Nucleus accumbens (tissue), 56 donors: ENCODE measurements at regions not wholly inside any gene's neighbourhood (a gene's known extent, or its start where the extent isn't known, plus 50 kb on each side); places are given as distances from the start of the nearest gene placed in this dataset.

Source experiments
- DNase-seq, 56 donors: peaks; one replicate each; lab custom pipeline; 2025; lab: John Stamatoyannopoulos, UW

DNA sequence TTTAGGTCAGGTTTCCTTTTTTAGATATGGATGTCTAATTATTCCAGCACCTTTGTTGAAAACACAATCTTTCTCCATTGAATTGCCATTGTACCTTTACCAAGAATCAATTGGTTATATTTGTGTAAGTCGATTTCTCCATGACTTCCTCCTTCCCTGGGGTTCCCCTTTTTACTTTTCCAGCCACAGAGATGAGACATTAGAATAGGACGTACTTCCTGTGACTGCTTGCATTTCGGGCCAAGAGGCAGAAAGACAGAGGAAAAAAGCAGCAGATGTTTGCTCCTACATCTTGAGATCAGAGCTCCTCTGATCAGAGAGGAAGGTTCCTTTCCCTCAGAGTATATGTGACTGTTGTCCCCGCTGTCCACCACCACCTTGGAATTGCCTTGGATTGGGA, 453.7 kb upstream of the RGS6 start:
- DNase-seq, result no peak

DNA sequence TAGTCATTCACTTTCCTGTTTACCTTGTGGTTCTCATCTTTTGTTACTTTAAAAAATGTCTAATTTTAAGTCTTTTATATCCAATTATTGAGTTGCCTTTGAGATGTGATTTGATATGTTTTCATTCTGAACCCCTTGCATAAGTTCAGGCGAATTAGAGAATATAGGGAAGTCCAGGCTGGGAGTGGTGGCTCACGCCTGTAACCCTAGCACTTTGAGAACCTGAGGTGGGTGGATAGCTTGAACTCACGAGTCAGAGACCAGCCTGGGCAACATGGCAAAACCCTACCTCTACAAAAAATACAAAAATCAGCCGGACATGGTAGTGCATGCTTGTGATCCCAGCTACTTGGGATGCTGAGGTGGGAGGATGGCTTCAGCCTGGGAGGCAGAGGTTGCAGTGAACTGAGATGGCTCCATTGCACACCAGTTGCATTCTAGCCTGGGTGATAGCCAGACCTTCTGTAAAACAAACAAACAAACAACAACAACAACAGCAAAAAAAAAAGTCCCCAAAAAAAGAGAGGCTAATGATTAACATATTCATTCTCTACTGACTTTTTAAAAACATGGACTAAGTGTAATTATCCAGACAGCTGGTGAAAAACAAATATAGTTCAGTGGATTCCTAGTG, 451.1 kb upstream of the RGS6 start:
- no peak for DNase-seq

DNA sequence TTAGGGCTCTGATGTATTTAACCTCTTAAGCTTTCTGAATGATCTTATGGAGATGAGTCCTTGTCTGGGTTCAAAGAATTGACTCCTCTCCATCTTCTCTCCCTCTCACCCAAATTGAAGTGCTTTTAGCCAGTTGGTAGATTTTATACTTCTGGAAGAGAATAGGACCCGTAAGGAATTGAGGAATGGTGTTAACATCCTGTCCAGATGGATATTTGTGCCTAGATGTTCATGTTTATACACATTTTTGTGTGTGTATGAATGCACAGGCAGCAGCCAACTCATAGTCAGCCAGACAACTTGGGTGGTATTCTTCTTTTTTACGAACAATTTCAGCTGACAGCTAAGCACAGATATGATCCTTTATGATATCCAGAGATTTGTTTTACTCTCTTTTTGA, 449.6 kb upstream of the RGS6 start:
- DNase-seq, result no peak

DNA sequence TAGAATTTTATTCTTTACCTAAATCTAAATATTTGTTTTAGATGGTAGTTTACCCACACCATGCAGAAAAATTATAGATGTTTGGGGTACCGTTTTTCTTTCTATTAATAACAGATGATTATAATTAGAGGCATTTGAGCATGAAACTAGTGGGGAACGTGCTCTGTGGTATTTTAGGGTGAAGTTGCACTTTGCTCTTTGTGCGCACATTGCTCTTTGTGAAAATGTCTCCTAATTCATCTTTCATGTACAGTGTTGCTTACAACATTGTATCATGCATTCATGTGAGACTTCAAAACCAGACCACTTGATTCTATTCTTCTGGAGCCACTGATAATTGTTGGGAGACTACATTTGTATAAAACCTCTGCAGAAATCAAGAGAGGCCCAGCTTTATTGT, 449.1 kb upstream of the RGS6 start:
- DNase-seq, result no peak

DNA sequence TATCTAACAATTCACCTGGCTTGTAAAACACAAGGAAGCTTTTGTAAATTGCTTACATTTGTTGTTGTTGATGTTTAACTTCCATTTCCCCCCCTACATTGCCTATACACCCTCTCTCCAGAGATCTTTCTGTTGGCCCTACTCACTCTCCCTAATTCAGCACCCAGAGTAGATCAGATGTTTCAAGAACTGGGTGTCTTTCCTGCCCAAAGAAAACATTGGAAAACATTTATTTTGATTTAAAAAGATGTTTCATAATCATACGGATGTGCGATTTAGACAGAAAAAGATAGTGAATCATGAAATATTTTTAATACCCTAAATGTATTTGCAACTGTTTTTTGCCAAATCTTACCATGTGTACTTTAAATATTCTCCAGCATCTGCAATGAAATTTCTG, 446.4 kb upstream of the RGS6 start:
- no peak for DNase-seq

DNA sequence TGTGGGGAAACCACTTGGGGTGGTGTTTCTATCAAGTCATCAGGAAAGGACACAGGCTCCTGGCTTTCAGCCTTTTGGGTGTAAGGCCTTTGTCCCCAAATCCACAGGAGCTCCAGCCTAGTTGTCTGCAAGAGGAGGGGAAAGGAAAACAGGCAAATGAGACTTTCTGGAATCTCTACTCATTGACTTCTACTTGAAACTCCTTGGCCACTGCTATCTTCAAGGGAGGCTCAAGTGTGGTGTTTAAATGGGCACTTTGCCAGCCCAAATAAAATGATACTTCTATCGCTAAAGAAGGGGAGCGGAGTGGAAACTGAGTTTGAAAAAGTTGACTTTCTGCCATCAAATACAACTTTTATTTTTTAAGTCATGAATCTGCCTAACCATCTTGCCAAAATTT, 445.9 kb upstream of the RGS6 start:
- no peak for DNase-seq

DNA sequence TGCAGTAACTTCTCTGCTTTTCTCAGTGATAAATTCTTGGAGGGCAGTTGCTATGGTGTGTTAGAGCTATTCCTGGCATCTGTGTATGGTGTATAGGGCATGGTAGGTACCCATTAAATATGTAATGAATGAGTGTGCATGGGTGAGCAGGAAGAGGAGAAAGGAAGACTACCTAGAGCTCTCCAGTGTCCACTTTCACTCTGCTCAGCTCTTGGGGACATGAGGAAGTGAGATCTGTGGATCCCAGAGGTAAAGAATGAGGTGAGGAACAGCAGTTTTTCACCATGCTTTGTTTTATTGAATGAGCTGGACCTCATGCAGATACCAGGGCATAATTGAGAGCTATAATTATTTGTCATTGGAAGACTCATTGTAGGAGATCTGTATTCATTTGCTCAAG, 444.8 kb upstream of the RGS6 start:
- no peak for DNase-seq

DNA sequence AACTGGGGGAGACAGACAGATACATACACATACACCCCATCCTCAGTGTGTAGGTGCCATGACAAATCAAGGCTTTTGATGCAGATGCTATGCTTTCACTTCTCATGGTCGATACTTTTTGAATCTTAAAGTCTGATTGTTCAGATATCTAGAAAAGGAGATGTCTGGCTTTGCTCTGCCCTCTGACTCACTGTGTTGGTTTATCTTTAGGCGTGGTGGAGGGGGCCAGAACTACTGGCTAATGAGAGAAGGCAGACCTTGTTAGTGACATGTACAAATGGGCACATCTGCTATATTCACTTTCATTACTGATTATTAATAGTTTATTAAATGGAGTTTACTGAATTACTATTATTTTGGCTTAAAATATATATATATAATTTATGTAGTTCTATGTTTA, 444.3 kb upstream of the RGS6 start:
- DNase-seq, result no peak

DNA sequence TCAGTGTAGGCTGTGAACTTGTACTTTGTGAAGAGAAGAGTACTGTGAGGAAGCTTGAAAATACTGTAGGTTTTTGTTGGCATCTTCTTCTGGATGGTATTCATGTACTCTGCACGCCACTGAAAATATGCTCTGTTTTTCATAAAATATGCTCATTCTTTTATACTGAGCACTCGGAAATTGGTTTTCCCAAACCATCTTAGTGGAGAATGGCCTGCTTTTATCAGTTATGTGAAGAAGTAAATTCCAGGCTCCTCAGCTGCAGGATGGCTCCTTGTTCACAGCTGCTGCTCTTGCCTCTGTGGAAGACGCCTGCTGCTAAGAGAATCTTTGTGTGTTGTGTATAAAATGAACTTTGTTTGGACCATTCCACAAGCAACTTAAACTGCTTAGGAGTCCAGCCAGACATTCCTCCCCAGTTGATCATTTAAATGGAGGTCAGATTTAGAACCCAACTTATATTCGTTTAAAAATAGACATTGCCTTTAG, 443.5 kb upstream of the RGS6 start:
- no peak for DNase-seq

DNA sequence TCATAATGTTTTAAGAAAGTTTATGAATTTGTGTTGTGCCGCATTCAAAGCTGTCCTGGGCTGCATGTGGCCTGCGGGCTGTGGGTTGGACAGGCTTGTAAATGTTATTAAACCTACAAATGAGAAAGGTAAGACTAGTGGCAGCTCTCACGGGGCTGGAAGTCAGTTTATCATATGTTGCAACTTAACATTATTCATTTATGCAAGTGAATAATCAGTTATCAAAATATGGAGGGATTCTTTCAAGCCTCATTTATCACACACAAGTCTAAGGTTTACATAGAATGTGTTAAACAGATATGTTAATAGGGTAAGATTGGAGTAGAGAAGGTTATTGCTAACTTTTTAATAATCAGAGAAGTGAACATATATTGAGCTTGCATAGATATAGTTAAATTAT, 442.5 kb upstream of the RGS6 start:
- DNase-seq, result no peak

DNA sequence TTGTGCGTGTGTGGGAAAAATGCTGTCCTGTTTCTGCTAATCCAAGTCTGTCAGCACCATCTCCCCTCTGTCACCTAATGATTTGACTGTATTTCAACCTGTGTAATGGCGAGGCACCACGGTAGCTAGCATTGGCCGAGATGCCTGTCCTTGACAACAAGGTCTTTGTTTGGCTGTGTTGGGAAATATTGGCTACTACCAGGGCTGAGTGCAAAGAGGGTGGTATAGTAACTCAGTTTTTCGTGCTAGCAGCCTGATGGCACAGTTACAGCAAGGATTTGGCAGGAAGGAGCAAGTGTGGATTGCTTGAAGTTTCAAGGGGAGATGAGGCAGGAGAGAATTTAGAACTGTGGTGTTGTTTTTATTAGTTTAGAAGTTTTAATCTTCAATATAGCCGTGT, 440.3 kb upstream of the RGS6 start:
- peak in 11 of 56 donors; percentile 9 to 42 (median 20) for DNase-seq

DNA sequence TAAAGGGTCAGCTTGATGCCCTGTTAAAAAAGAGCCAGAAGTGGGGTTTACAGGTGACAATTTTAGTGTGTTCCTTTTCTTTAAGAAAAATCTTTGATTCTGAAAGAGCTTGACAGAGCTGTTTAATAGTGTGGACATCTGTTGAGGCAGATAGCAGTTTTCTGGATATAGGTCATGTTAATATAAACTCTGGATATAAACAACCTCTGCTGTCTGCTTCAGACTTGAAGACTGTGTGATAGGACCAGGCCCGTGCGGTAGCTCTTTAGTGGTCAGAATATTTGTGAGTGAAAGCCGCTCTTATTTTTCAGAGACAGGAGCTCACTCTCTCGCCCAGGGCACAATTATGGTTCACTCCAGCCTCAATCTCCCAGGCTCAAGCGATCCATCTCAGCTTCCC, 439.9 kb upstream of the RGS6 start:
- no peak for DNase-seq

DNA sequence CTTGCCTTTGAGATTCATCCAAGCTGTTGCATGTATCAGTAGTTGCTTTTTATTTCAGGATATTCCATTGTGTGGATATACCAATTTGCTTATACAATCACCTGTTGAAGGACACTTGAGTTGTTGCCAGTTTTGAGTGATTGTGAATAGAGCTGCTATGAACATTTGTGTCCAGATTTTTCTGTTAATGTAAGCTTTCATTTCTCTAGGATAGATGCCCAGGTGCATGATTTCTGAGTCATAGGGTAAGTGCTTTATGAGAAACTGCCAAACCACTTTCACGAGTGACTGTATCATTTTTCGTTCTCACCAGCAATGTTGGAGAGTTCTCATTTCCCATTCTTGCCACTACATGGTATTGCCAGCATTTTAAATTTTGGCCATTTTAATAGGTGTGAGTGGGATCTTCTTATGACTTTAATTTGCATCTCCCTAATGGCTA, 434.6 kb upstream of the RGS6 start:
- no peak for DNase-seq

DNA sequence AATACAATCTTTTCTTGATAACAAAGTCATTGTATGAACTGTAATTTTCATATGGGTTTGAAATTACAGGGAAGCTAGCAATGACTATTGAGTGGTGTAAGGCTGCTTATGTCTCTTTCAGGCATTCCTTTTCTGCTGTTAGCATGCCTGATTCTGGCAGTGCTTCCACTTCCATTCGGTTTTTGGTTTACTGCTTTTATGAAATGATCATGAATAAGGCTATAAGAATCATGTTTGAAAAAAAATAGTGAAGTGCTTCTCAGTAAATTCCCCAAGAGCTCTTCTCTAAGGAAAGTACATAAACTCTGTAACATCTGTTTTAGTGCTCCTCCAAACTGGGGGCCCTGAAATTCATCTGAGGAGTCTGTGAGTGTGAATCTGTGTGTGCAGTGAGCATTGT, 434.0 kb upstream of the RGS6 start:
- DNase-seq, result no peak

DNA sequence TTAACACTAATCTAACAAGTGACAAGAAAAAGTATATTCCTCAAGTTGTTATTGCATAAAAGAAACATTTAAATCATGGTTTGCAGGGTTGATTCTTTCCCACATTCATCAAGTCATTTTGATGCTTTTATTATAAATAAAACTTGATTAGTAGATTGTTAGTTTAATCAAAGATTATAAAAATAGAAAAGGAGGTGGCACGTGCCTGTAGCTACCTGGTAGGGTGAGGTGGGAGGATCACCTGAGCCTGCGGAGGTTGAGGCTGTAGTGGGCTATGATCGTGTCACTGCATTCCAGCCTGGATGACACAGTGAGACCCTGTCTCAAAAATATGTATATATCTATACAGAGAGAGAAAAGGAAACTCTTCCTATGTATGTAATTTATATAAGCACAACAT, 433.2 kb upstream of the RGS6 start:
- DNase-seq, result no peak

DNA sequence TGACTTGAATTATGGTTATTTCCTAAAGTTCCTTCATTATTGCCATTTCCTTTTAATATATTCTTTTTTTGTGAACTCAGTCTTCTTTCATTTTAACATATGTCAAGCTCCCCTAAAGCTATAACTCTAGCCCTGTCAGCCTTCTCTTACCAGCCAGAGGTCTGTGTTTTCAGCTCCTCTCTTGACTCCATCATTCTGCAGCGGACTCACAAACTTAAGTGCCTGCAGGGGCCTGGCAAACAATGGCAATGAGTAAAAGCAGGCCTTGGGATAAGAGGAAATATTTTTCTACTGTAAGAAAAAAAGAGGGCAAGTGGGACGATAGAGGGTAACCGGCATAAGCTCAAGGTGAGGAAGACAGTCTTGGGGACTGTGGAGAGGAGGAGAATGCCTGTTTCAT, 424.5 kb upstream of the RGS6 start:
- DNase-seq, result no peak

DNA sequence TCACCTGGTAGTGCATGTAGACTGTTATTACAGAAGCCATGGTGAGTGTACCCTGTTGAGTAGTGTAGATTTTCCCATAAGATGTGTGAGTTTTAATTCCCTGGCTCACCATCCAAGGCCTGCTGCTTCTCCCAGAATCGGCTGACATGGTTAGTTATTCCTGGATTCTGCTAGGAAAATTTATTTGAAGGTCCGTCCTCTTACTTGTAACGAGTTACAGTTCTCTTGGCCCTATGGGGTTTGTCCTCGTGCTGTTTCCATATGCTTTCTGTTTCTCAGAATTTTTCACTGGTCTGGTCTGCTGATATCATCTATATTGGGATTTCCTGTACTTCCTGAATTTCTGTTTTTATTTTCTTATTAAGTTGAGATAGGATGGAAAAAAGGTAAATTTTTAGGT, 423.3 kb upstream of the RGS6 start:
- DNase-seq, result no peak

DNA sequence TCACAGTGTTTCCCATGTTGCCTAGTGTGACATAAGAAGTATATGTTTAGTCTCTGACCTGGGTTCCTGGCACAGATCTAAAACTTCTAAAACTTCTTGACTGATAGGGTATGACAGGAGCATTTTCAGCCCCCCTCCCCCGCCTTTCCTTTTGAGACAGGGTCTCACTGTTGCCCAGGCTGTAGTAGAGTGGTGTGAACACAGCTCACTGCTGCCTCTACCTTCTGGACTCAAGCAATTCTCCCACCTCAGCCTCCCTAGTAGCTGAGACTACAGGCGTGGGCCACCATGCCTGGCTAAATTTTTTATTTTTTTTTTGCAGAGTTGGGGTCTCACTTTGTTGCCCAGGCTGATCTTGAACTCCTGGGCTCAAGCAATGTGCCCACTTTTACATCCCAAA, 421.1 kb upstream of the RGS6 start:
- no peak for DNase-seq

DNA sequence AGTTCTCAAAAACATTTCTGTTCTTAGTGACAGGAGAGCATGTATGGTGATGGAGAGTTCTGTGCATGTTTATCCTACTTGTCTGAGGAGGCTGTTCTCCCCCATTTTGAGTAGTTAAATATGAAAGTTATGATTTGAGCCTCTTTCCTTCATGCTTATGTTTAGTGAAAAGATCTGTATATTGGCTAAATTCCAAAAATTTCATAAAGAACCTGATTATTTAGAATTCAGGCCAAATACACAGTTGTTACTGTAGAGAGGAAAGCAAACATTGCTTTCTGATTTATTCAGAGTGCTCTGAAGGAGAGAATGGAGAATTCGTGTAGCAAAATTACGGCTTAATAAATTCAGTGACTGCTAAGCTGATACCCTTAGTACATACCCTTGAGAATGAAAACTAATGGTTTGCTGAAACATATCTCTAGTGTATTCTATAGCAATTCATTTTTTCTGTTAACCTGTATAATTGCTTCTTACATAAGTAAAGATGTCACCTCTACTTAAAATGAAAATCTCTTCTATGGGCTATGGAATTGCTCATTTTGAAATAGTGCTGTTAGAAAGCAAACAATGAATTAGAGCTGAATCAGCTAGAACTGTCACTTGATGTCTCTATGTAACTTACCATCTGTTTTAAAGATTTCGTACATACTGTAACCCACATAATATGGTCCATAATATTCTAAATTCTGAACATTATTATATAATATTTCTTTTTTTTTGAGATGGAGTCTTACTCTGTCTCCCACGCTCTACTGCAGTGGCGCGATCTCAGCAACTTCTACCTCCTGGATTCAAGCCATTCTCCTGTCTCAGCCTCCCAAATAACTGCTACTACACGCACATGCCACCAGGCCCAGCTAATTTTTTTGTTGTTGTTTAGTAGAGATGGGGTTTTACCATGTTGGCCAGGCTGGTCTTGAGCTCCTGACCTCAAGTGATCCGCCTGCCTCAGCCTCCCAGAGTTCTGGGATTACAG, 417.0 kb upstream of the RGS6 start:
- no peak for DNase-seq

DNA sequence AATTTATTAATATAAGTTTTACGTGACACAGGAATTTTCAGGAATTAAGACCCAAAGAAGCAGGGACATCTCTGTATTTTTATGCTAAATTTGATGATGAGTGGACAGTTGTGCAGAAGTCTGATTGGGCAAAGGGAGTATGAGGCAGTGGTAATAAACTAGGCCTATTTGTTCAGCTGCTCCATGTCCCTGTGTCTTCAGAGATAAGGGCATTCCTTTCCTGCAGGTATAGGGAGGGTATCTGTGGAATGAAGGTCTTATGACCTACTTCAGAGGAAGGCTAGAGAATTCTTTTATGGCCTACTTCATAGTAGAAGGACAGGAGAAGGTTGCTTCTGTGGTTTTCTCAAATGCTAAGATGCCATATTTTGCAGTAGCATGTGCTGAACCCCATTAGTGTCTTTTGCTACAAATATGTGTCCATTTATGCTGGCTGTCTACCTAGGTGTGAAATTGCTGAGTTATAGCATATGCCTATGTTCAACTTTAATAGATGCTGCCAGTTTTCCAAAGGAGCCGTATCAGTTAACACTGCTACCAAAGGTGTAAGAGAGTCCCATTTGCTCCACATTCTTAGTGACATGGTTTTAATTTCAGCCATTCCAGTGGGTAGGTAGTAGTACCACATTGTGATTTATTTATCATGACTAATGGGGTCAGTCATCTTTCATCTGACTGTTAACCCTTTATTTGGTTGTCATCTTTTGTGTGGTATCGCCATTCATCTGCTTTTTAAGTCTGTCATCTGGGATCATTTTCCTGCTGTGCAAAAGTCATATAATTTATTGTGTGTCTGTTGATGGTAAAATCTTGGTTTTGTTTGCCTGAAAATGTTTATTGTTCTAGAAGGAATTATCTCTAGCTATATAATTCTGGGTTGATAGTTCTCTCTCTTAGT, 410.7 kb upstream of the RGS6 start:
- no peak for DNase-seq
